WTC11 (cell line): ENCODE measurements at regions not wholly inside any gene's neighbourhood (a gene's known extent, or its start where the extent isn't known, plus 50 kb on each side); places are given as distances from the start of the nearest gene placed in this dataset.

Experiments used
- ATAC-seq: fragments of 200-7000 bp; cut with Tn5 transposase; 2 replicates; pipeline ENCODE4 v1.10.0; 2021; ENCODE audit warnings: mild to moderate bottlenecking, moderate library complexity
- CTCF ChIA-PET: fragments of 300-600 bp; sonication (Branson Sonifier 250); formaldehyde crosslinking; loops from one replicate; lab custom pipeline; 2021; ENCODE audit warnings: antibody characterized with exemption; lab: Charles Lee
- POLR2A ChIA-PET: fragments of 350-600 bp; sonication (Branson Sonifier 250); formaldehyde crosslinking; loops from one replicate; lab custom pipeline; 2021; ENCODE audit warnings: antibody characterized with exemption; lab: Charles Lee
- DNase-seq: peaks from one replicate; pipeline ENCODE4 v3.0.0; 2021; ENCODE audit warnings: low spot score
- H3K27ac Mint-ChIP-seq: 2 replicates; pipeline ENCODE4 v1.8.0; 2021; ENCODE audit warnings: mixed read lengths
- H3K27me3 Mint-ChIP-seq: 2 replicates; pipeline ENCODE4 v1.8.0; 2021; ENCODE audit warnings: low read depth, mild to moderate bottlenecking, moderate library complexity, mixed read lengths
- H3K36me3 Mint-ChIP-seq: 2 replicates; pipeline ENCODE4 v1.8.0; 2021; ENCODE audit warnings: mixed read lengths
- H3K4me1 Mint-ChIP-seq: 2 replicates; pipeline ENCODE4 v1.8.0; 2022; ENCODE audit warnings: mixed read lengths
- H3K4me3 Mint-ChIP-seq: 2 replicates; pipeline ENCODE4 v1.8.0; 2021; ENCODE audit warnings: mild to moderate bottlenecking, moderate library complexity, mixed read lengths
- H3K9me3 Mint-ChIP-seq: 2 replicates; pipeline ENCODE4 v1.8.0; 2021; ENCODE audit warnings: mixed read lengths
- ATF1 ChIP-seq: sonication (generic); formaldehyde crosslinking; IDR thresholded peaks from 2 replicates; pipeline ENCODE4 v1.8.1; 2023; ENCODE audit warnings: mild to moderate bottlenecking, moderate library complexity, missing genetic modification reagents
- ETV6 ChIP-seq: sonication (generic); formaldehyde crosslinking; IDR thresholded peaks from 2 replicates; pipeline ENCODE4 v1.8.1; 2022; ENCODE audit warnings: mild to moderate bottlenecking, missing genetic modification reagents
- FOXK1 ChIP-seq: sonication (generic); formaldehyde crosslinking; IDR thresholded peaks from 2 replicates; pipeline ENCODE4 v1.8.0; 2022; ENCODE audit warnings: mild to moderate bottlenecking, moderate library complexity, missing genetic modification reagents
- FOXP1 ChIP-seq: sonication (generic); formaldehyde crosslinking; IDR thresholded peaks from 2 replicates; pipeline ENCODE4 v1.8.0; 2022; ENCODE audit warnings: missing genetic modification reagents, mild to moderate bottlenecking, moderate library complexity, borderline replicate concordance
- GRHL2 ChIP-seq: fragments of 250-450 bp; sonication (Bioruptor Pico); IDR thresholded peaks from 2 replicates; pipeline ENCODE4 v1.8.0; 2022; ENCODE audit warnings: mild to moderate bottlenecking, moderate library complexity; ENCODE audit not compliant: insufficient replicate concordance, severe bottlenecking
- IRF2 ChIP-seq: sonication (generic); formaldehyde crosslinking; IDR thresholded peaks from 2 replicates; pipeline ENCODE4 v1.8.0; 2022; ENCODE audit warnings: low read depth, missing genetic modification reagents, borderline replicate concordance
- KAT7 ChIP-seq: sonication (generic); formaldehyde crosslinking; IDR thresholded peaks from 2 replicates; pipeline ENCODE4 v1.8.1; 2023; ENCODE audit warnings: missing genetic modification reagents, mild to moderate bottlenecking, borderline replicate concordance
- SOX15 ChIP-seq: fragments of 250-450 bp; sonication (Bioruptor Pico); IDR thresholded peaks from 2 replicates; pipeline ENCODE4 v1.9.0; 2021; ENCODE audit warnings: mild to moderate bottlenecking
- ZNF219 ChIP-seq: sonication (generic); formaldehyde crosslinking; IDR thresholded peaks from 2 replicates; pipeline ENCODE4 v1.8.0; 2023; ENCODE audit warnings: missing genetic modification reagents, mild to moderate bottlenecking, borderline replicate concordance
- ZNF232 ChIP-seq: sonication (generic); formaldehyde crosslinking; IDR thresholded peaks from 2 replicates; pipeline ENCODE4 v1.8.0; 2022; ENCODE audit warnings: mild to moderate bottlenecking, missing genetic modification reagents
- ZNF396 ChIP-seq: fragments of 250-450 bp; sonication (Bioruptor Pico); IDR thresholded peaks from 2 replicates; pipeline ENCODE4 v1.8.0; 2021; ENCODE audit warnings: mild to moderate bottlenecking, moderate library complexity, borderline replicate concordance
- ZNF423 ChIP-seq: fragments of 250-450 bp; sonication (Bioruptor Pico); IDR thresholded peaks from 2 replicates; pipeline ENCODE4 v2.1.2; 2022; ENCODE audit warnings: mild to moderate bottlenecking, moderate library complexity
- TF ChIP-seq, protein P1 (sequence below): sonication (generic); formaldehyde crosslinking; IDR thresholded peaks from 2 replicates; pipeline ENCODE4 v1.8.0; 2022; ENCODE audit warnings: mild to moderate bottlenecking, missing genetic modification reagents
- TF ChIP-seq, protein P2 (sequence below): sonication (generic); formaldehyde crosslinking; IDR thresholded peaks from 2 replicates; pipeline ENCODE4 v1.8.0; 2022; ENCODE audit warnings: missing genetic modification reagents
- TF ChIP-seq, protein P3 (sequence below): sonication (generic); formaldehyde crosslinking; IDR thresholded peaks from 2 replicates; pipeline ENCODE4 v1.8.0; 2023; ENCODE audit warnings: mild to moderate bottlenecking, missing genetic modification reagents
- TF ChIP-seq, protein P4 (sequence below): sonication (generic); formaldehyde crosslinking; IDR thresholded peaks from 2 replicates; pipeline ENCODE4 v1.8.1; 2023; ENCODE audit warnings: mild to moderate bottlenecking, moderate library complexity, missing genetic modification reagents
- TF ChIP-seq, protein P5 (sequence below): fragments of 200-600 bp; IDR thresholded peaks from 2 replicates; pipeline ENCODE4 v1.8.0; 2022; ENCODE audit warnings: antibody characterized with exemption
- TF ChIP-seq, protein P6 (sequence below): sonication (generic); formaldehyde crosslinking; IDR thresholded peaks from 2 replicates; pipeline ENCODE4 v1.8.0; 2023; ENCODE audit warnings: missing genetic modification reagents
- TF ChIP-seq, protein P7 (sequence below): fragments of 250-450 bp; sonication (Bioruptor Pico); conservative IDR thresholded peaks from 2 replicates; pipeline ENCODE4 v1.9.0; 2021; ENCODE audit warnings: mild to moderate bottlenecking

DNA sequence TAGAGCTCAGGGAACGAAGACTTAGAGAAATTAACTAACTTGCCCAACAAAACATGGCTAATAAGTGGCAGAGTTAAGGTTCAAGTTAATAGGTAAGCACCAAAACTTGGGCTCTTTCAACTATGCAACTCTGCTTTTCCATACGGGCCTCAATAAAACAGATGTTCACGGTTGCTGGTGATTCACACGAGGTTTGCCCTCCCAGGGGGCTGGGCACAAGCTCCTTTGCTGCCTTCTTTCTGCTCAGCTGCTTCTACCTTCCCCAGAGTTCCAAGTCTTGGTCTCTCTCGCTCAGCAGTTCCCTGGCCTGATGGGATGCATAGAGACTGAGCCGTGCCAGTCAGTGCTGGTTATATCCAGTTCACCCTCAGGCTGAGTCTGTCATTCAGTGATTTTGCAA, 217.9 kb downstream of the SREK1 start:
- ChIA-PET POLR2A (no interaction called here), CTCF (interaction anchor here (1.3 kb wide), 1 partner anchor 56 kb away, joined by 4 read pairs; no protein-coding TSS in a partner anchor)
- ATAC-seq (no peak), DNase-seq (no peak)
- H3K36me3 Mint-ChIP-seq, result no peaks in the 10 kb centered on the region
- TF ChIP-seq ATF1, result no peak
- no peak for TF ChIP-seq FOXP1 (CRISPR knock-in tag)
- no peak for TF ChIP-seq ETV6 (CRISPR knock-in tag)
- no peak for TF ChIP-seq ZNF423 (CRISPR knock-in tag)
- TF ChIP-seq KAT7 (CRISPR knock-in tag), result no peak
- no peak overlapping the region for H3K4me3 Mint-ChIP-seq
- no peaks in the 10 kb centered on the region; the same call in 1 of the 2 replicates for H3K27me3 Mint-ChIP-seq
- 0 out of 2 replicates have a peak, but pooled peaks cover 4% of the 10 kb centered on the region for H3K9me3 Mint-ChIP-seq
- no peak overlapping the region for H3K27ac Mint-ChIP-seq
- peaks cover 4% of the 10 kb centered on the region; the same call in 1 of the 2 replicates for H3K4me1 Mint-ChIP-seq

DNA sequence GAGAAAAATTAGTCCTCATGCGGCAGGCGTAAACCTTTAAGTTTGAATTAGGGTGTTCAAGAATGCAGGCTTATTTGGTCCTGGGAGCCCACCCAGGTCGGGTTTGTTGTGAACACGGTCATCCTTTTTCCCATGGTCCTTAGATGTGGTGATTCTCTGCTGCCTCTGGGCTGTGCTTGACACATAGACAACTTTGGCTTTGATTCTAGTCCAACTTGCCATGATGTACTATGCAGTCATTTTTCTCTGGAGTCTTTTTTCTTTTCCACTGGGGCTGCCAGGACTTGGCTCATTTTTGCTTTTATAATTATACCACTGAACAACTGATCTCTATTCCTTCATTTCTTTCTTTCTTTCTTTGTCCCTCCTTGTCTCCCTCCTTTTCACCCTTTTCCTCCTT, 218.6 kb downstream of the SREK1 start:
- ChIA-PET CTCF (no interaction called here), POLR2A (no interaction called here)
- H3K36me3 Mint-ChIP-seq, result no peaks in the 10 kb centered on the region
- TF ChIP-seq, protein P1, sequence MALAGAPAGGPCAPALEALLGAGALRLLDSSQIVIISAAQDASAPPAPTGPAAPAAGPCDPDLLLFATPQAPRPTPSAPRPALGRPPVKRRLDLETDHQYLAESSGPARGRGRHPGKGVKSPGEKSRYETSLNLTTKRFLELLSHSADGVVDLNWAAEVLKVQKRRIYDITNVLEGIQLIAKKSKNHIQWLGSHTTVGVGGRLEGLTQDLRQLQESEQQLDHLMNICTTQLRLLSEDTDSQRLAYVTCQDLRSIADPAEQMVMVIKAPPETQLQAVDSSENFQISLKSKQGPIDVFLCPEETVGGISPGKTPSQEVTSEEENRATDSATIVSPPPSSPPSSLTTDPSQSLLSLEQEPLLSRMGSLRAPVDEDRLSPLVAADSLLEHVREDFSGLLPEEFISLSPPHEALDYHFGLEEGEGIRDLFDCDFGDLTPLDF (CRISPR knock-in tag), result no peak
- TF ChIP-seq SOX15 (CRISPR knock-in tag) (no peak), ZNF219 (CRISPR knock-in tag) (no peak), IRF2 (CRISPR knock-in tag) (no peak), GRHL2 (CRISPR knock-in tag) (no peak), ZNF232 (CRISPR knock-in tag) (no peak), FOXK1 (CRISPR knock-in tag) (no peak), ZNF396 (CRISPR knock-in tag) (no peak), ZNF423 (CRISPR knock-in tag) (no peak)
- TF ChIP-seq, protein P2, sequence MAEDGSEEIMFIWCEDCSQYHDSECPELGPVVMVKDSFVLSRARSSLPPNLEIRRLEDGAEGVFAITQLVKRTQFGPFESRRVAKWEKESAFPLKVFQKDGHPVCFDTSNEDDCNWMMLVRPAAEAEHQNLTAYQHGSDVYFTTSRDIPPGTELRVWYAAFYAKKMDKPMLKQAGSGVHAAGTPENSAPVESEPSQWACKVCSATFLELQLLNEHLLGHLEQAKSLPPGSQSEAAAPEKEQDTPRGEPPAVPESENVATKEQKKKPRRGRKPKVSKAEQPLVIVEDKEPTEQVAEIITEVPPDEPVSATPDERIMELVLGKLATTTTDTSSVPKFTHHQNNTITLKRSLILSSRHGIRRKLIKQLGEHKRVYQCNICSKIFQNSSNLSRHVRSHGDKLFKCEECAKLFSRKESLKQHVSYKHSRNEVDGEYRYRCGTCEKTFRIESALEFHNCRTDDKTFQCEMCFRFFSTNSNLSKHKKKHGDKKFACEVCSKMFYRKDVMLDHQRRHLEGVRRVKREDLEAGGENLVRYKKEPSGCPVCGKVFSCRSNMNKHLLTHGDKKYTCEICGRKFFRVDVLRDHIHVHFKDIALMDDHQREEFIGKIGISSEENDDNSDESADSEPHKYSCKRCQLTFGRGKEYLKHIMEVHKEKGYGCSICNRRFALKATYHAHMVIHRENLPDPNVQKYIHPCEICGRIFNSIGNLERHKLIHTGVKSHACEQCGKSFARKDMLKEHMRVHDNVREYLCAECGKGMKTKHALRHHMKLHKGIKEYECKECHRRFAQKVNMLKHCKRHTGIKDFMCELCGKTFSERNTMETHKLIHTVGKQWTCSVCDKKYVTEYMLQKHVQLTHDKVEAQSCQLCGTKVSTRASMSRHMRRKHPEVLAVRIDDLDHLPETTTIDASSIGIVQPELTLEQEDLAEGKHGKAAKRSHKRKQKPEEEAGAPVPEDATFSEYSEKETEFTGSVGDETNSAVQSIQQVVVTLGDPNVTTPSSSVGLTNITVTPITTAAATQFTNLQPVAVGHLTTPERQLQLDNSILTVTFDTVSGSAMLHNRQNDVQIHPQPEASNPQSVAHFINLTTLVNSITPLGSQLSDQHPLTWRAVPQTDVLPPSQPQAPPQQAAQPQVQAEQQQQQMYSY (CRISPR knock-in tag), result no peak
- TF ChIP-seq, protein P3, sequence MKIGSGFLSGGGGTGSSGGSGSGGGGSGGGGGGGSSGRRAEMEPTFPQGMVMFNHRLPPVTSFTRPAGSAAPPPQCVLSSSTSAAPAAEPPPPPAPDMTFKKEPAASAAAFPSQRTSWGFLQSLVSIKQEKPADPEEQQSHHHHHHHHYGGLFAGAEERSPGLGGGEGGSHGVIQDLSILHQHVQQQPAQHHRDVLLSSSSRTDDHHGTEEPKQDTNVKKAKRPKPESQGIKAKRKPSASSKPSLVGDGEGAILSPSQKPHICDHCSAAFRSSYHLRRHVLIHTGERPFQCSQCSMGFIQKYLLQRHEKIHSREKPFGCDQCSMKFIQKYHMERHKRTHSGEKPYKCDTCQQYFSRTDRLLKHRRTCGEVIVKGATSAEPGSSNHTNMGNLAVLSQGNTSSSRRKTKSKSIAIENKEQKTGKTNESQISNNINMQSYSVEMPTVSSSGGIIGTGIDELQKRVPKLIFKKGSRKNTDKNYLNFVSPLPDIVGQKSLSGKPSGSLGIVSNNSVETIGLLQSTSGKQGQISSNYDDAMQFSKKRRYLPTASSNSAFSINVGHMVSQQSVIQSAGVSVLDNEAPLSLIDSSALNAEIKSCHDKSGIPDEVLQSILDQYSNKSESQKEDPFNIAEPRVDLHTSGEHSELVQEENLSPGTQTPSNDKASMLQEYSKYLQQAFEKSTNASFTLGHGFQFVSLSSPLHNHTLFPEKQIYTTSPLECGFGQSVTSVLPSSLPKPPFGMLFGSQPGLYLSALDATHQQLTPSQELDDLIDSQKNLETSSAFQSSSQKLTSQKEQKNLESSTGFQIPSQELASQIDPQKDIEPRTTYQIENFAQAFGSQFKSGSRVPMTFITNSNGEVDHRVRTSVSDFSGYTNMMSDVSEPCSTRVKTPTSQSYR (CRISPR knock-in tag), result no peak
- TF ChIP-seq, protein P4, sequence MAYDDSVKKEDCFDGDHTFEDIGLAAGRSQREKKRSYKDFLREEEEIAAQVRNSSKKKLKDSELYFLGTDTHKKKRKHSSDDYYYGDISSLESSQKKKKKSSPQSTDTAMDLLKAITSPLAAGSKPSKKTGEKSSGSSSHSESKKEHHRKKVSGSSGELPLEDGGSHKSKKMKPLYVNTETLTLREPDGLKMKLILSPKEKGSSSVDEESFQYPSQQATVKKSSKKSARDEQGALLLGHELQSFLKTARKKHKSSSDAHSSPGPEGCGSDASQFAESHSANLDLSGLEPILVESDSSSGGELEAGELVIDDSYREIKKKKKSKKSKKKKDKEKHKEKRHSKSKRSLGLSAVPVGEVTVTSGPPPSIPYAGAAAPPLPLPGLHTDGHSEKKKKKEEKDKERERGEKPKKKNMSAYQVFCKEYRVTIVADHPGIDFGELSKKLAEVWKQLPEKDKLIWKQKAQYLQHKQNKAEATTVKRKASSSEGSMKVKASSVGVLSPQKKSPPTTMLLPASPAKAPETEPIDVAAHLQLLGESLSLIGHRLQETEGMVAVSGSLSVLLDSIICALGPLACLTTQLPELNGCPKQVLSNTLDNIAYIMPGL (CRISPR knock-in tag), result no peak
- TF ChIP-seq, protein P5, sequence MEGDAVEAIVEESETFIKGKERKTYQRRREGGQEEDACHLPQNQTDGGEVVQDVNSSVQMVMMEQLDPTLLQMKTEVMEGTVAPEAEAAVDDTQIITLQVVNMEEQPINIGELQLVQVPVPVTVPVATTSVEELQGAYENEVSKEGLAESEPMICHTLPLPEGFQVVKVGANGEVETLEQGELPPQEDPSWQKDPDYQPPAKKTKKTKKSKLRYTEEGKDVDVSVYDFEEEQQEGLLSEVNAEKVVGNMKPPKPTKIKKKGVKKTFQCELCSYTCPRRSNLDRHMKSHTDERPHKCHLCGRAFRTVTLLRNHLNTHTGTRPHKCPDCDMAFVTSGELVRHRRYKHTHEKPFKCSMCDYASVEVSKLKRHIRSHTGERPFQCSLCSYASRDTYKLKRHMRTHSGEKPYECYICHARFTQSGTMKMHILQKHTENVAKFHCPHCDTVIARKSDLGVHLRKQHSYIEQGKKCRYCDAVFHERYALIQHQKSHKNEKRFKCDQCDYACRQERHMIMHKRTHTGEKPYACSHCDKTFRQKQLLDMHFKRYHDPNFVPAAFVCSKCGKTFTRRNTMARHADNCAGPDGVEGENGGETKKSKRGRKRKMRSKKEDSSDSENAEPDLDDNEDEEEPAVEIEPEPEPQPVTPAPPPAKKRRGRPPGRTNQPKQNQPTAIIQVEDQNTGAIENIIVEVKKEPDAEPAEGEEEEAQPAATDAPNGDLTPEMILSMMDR, result no peak
- TF ChIP-seq, protein P6, sequence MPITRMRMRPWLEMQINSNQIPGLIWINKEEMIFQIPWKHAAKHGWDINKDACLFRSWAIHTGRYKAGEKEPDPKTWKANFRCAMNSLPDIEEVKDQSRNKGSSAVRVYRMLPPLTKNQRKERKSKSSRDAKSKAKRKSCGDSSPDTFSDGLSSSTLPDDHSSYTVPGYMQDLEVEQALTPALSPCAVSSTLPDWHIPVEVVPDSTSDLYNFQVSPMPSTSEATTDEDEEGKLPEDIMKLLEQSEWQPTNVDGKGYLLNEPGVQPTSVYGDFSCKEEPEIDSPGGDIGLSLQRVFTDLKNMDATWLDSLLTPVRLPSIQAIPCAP, result no peak
- TF ChIP-seq, protein P7, sequence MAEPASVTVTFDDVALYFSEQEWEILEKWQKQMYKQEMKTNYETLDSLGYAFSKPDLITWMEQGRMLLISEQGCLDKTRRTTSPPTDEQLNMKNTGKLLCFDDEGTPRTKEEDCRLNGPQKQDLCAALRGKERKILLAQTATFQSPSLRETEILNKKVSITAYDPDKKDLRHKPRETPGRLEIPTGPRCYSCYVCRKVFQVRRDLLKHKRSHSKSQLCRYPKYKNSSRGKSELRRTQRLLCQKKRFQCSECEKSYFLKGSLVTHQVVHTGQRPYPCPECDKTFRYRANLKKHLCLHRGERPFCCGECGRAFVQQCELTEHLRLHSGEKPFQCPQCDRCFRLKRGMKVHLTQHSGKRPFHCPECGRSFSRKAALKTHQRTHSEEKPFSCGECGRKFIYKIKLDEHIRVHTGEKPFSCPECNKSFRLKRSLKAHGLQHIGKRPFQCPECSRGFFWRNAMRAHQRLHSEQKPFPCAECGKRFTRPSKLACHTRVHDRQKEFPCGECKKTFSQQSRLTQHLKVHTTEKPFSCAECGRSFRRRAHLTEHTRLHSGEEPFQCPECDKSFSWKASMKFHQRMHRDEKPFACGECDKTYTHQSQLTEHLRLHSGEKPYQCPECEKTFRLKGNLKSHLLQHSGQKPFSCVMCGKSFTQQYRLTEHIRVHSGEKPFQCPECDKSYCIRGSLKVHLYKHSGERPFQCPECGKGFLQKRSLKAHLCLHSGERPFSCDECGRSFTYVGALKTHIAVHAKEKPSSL (CRISPR knock-in tag), result no peak
- no peak overlapping the region for H3K27ac Mint-ChIP-seq
- no peaks in the 10 kb centered on the region; the same call in 1 of the 2 replicates for H3K27me3 Mint-ChIP-seq
- H3K4me3 Mint-ChIP-seq, result no peak overlapping the region
- DNase-seq (no peak), ATAC-seq (no peak)
- peaks cover 4% of the 10 kb centered on the region; the same call in 1 of the 2 replicates for H3K4me1 Mint-ChIP-seq
- H3K9me3 Mint-ChIP-seq, result no peaks in the 10 kb centered on the region
